NCI-H2029 (cell line): ENCODE measurements at regions not wholly inside any gene's neighbourhood (a gene's known extent, or its start where the extent isn't known, plus 50 kb on each side); places are given as distances from the start of the nearest gene placed in this dataset.

Source experiments
- DNase-seq: peaks from one replicate; lab custom pipeline; 2025; lab: John Stamatoyannopoulos, UW

GRCh38 chr1:187091666-187092065 lies 262.9 kb downstream of the PLA2G4A start:
- no peak for DNase-seq

GRCh38 chr1:187092104-187092503 lies 263.4 kb downstream of the PLA2G4A start:
- no peak for DNase-seq

GRCh38 chr1:187096689-187097088 lies 267.9 kb downstream of the PLA2G4A start:
- no peak for DNase-seq

GRCh38 chr1:187110351-187110750 lies 281.6 kb downstream of the PLA2G4A start:
- no peak for DNase-seq

- DNase-seq = no peak
These were observed 286.0 kb downstream of the PLA2G4A start for GRCh38 chr1:187114792-187115191.

- DNase-seq = no peak
These were observed 292.9 kb downstream of the PLA2G4A start for GRCh38 chr1:187121661-187122060.

- no peak for DNase-seq
These were observed 293.8 kb downstream of the PLA2G4A start for GRCh38 chr1:187122566-187122965.

- DNase-seq = no peak
These were observed 300.4 kb downstream of the PLA2G4A start for GRCh38 chr1:187129132-187129531.

- no peak for DNase-seq
These were observed 315.0 kb downstream of the PLA2G4A start for GRCh38 chr1:187143783-187144182.

GRCh38 chr1:187146388-187146787 lies 317.6 kb downstream of the PLA2G4A start:
- no peak for DNase-seq

GRCh38 chr1:187151555-187151954 lies 322.8 kb downstream of the PLA2G4A start:
- no peak for DNase-seq

- DNase-seq = no peak
These were observed 324.3 kb downstream of the PLA2G4A start for GRCh38 chr1:187153047-187153446.

- no peak for DNase-seq
These were observed 328.4 kb downstream of the PLA2G4A start for GRCh38 chr1:187157115-187157514.

GRCh38 chr1:187157552-187157951 lies 328.8 kb downstream of the PLA2G4A start:
- DNase-seq = no peak

GRCh38 chr1:187167555-187167954 lies 338.8 kb downstream of the PLA2G4A start:
- DNase-seq = no peak

- DNase-seq = no peak
These were observed 339.5 kb downstream of the PLA2G4A start for GRCh38 chr1:187168297-187168696.

GRCh38 chr1:187185389-187185788 lies 356.6 kb downstream of the PLA2G4A start:
- no peak for DNase-seq

- DNase-seq = no peak
These were observed 368.9 kb downstream of the PLA2G4A start for GRCh38 chr1:187197685-187198084.

GRCh38 chr1:187203257-187203656 lies 374.5 kb downstream of the PLA2G4A start:
- DNase-seq = no peak

GRCh38 chr1:187212377-187212776 lies 383.6 kb downstream of the PLA2G4A start:
- DNase-seq = no peak

GRCh38 chr1:187226396-187226795 lies 397.6 kb downstream of the PLA2G4A start:
- DNase-seq = no peak

- no peak for DNase-seq
These were observed 400.0 kb downstream of the PLA2G4A start for GRCh38 chr1:187228790-187229189.

GRCh38 chr1:187229496-187229895 lies 400.7 kb downstream of the PLA2G4A start:
- no peak for DNase-seq

GRCh38 chr1:187234706-187235105 lies 406.0 kb downstream of the PLA2G4A start:
- no peak for DNase-seq

- DNase-seq = no peak
These were observed 407.4 kb downstream of the PLA2G4A start for GRCh38 chr1:187236199-187236598.
